Vagina (tissue), 2 donors: ENCODE measurements at regions not wholly inside any gene's neighbourhood (a gene's known extent, or its start where the extent isn't known, plus 50 kb on each side); places are given as distances from the start of the nearest gene placed in this dataset.

Experiments
- DNase-seq, 2 donors: peaks; one replicate each; pipeline ENCODE4 v3.0.0-alpha.2; 2017; ENCODE audit errors: extremely low spot score in 2 of 2
- H3K27ac ChIP-seq: fragments of 200-600 bp; sonication (generic); one replicate; pipeline ENCODE4 v1.5.1; 2019
- H3K27me3 ChIP-seq: fragments of 200-600 bp; sonication (generic); one replicate; pipeline ENCODE4 v1.5.1; 2019
- H3K36me3 ChIP-seq, 2 donors: fragments of 200-600 bp; sonication (generic); one replicate each; pipeline ENCODE4 v1.5.1; 2017 to 2019
- H3K4me1 ChIP-seq: fragments of 200-600 bp; sonication (generic); one replicate; pipeline ENCODE4 v1.5.1; 2019
- H3K4me3 ChIP-seq, 2 donors: fragments of 200-600 bp; sonication (generic); 1 replicate in 1 of 2; 2 replicates in 1 of 2; pipeline ENCODE4 v1.5.1; 2016 to 2019
- H3K9me3 ChIP-seq: fragments of 200-600 bp; sonication (generic); one replicate; pipeline ENCODE4 v1.5.1; 2019
- POLR2A ChIP-seq, 2 donors: fragments of 450-650 bp; IDR thresholded peaks; one replicate each; pipeline ENCODE4 v1.6.1; 2017; ENCODE audit warnings: antibody characterized with exemption in 2 of 2, mild to moderate bottlenecking in 2 of 2, moderate library complexity in 2 of 2
- POLR2AphosphoS5 ChIP-seq, 2 donors: sonication (generic); formaldehyde crosslinking; IDR thresholded peaks; one replicate each; pipeline ENCODE4 v1.9.0; 2017; ENCODE audit warnings: antibody characterized with exemption in 2 of 2, mild to moderate bottlenecking in 2 of 2, low read depth in 1 of 2; ENCODE audit not compliant: insufficient read depth in 1 of 2
- intact Hi-C: fragments of 100-400 bp; cut with DNase I; formaldehyde crosslinking; loops from one replicate; pipeline ENCODE4 v1.15.1; 2023
- TF ChIP-seq, protein P1 (sequence below), 3 experiments: fragments of 450-650 bp in 2 of 3; fragments of 200-600 bp in 1 of 3; sonication (generic) in 1 of 3; IDR thresholded peaks; one replicate each; pipeline ENCODE4 v1.5.1; 2017 to 2019; ENCODE audit warnings: antibody characterized with exemption in 3 of 3, mild to moderate bottlenecking in 2 of 3, moderate library complexity in 2 of 3

DNA sequence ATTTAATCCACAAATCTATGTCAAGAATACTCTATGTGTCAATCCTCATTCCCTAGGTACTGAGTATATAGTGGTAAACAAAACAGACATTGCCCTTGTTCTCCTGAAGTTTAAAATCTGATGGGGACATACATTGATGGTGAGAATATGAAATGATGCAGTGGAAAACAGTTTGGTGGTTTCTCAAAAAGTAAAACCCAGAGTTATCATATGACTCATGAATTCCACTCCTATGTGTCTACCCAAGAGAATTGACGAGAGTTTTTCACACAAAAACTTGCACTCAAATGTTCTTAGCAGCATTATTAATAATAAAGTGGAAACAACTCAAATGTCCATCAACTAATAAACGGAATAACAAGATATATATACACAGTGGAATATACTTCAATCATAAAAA lies 586.7 kb downstream of the CCDC85A start:
- intact Hi-C loops = no loop called here
- no peaks in the 10 kb centered on the region for H3K4me1 ChIP-seq
- H3K9me3 ChIP-seq = no peaks in the 10 kb centered on the region
- DNase-seq = no peak
- H3K27me3 ChIP-seq = no peaks in the 10 kb centered on the region
- H3K36me3 ChIP-seq = no peaks in the 10 kb centered on the region
- no peak overlapping the region for H3K4me3 ChIP-seq
- TF ChIP-seq POLR2AphosphoS5 (IDR thresholded peaks at IDR 0.05; ENCODE audit: insufficient read depth in 1 of 2, low read depth in 1 of 2) = no peak
- no peak for TF ChIP-seq POLR2A (IDR thresholded peaks at IDR 0.05)
- TF ChIP-seq, protein P1, sequence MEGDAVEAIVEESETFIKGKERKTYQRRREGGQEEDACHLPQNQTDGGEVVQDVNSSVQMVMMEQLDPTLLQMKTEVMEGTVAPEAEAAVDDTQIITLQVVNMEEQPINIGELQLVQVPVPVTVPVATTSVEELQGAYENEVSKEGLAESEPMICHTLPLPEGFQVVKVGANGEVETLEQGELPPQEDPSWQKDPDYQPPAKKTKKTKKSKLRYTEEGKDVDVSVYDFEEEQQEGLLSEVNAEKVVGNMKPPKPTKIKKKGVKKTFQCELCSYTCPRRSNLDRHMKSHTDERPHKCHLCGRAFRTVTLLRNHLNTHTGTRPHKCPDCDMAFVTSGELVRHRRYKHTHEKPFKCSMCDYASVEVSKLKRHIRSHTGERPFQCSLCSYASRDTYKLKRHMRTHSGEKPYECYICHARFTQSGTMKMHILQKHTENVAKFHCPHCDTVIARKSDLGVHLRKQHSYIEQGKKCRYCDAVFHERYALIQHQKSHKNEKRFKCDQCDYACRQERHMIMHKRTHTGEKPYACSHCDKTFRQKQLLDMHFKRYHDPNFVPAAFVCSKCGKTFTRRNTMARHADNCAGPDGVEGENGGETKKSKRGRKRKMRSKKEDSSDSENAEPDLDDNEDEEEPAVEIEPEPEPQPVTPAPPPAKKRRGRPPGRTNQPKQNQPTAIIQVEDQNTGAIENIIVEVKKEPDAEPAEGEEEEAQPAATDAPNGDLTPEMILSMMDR (IDR thresholded peaks at IDR 0.05) = no peak
- H3K27ac ChIP-seq = no peak overlapping the region

DNA sequence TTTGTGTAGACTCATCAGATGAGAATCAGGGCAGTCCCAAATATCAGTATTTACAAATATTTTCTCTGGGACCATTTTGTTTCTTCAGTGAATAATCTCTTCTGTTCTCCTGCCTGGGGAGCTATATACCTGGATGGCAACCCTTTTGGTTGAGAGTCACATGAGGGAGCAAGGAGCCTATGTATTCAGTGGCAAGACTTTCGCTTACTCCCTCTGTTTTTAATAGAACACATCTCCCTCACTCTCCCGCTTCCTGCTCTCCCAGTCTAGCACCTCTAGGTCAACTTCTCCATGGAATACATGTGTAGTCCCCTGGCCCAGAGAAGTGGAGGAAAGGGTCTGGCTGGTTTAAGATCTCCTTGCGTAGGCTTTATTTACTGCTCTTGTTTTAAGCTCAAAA lies 600.3 kb downstream of the CCDC85A start:
- DNase-seq = no peak
- Histone ChIP-seq H3K36me3 (no peaks in the 10 kb centered on the region), H3K27ac (no peak overlapping the region), H3K4me3 (no peak overlapping the region), H3K9me3 (no peaks in the 10 kb centered on the region), H3K27me3 (no peaks in the 10 kb centered on the region), H3K4me1 (no peaks in the 10 kb centered on the region)
- intact Hi-C loops = no loop called here
- no peak for TF ChIP-seq POLR2A (IDR thresholded peaks at IDR 0.05)
- TF ChIP-seq, protein P1 (IDR thresholded peaks at IDR 0.05) = no peak
- no peak for TF ChIP-seq POLR2AphosphoS5 (IDR thresholded peaks at IDR 0.05; ENCODE audit: insufficient read depth in 1 of 2, low read depth in 1 of 2)

DNA sequence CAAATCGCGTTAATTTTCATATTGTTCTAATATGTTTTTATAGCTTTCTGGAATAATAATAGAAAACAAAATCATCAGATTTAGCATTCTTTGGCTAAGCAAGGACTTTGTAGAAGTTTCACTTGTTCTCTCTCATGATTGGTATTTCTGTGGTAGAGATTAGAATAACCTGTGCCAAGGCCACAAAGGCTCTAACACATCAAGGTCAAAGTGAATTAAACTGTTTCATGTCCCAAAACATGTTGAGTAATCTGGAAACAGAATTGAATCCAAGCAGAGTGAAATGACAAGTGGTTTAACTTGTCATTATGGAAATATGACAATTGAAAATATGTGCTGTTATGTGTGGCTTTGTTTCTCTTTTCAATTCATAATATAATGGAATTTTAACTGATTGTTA lies 617.4 kb downstream of the CCDC85A start:
- Histone ChIP-seq H3K27ac (no peak overlapping the region), H3K36me3 (no peaks in the 10 kb centered on the region), H3K27me3 (no peaks in the 10 kb centered on the region), H3K4me1 (no peaks in the 10 kb centered on the region), H3K9me3 (no peaks in the 10 kb centered on the region), H3K4me3 (no peak overlapping the region)
- TF ChIP-seq POLR2A (IDR thresholded peaks at IDR 0.05) (no peak), POLR2AphosphoS5 (IDR thresholded peaks at IDR 0.05; ENCODE audit: insufficient read depth in 1 of 2, low read depth in 1 of 2) (no peak)
- TF ChIP-seq, protein P1 (IDR thresholded peaks at IDR 0.05) = no peak
- intact Hi-C loops = no loop called here
- no peak for DNase-seq

DNA sequence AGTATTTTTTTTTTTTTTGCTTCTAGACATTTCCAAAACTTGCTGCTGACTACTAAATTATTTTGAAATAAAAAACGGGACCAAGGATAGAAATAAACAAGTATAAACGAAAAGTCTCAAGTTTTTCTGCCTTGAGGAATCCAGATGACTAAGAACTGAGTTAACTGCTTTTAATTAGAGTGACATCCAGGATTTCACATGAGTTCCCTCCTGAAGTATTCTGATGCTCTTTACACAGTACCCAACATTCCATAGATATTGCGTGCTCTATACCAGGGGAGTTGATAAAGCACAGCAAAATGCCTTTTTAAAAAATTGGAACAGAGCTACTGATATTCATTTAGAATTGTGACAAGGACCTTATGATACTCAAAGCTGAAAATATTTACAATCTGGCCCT lies 618.0 kb downstream of the CCDC85A start:
- intact Hi-C loops = no loop called here
- Histone ChIP-seq H3K4me3 (no peak overlapping the region), H3K27ac (no peak overlapping the region), H3K4me1 (no peaks in the 10 kb centered on the region), H3K9me3 (no peaks in the 10 kb centered on the region), H3K36me3 (no peaks in the 10 kb centered on the region), H3K27me3 (no peaks in the 10 kb centered on the region)
- TF ChIP-seq POLR2AphosphoS5 (IDR thresholded peaks at IDR 0.05; ENCODE audit: insufficient read depth in 1 of 2, low read depth in 1 of 2) (no peak), POLR2A (IDR thresholded peaks at IDR 0.05) (no peak)
- TF ChIP-seq, protein P1 (IDR thresholded peaks at IDR 0.05) = no peak
- no peak for DNase-seq

DNA sequence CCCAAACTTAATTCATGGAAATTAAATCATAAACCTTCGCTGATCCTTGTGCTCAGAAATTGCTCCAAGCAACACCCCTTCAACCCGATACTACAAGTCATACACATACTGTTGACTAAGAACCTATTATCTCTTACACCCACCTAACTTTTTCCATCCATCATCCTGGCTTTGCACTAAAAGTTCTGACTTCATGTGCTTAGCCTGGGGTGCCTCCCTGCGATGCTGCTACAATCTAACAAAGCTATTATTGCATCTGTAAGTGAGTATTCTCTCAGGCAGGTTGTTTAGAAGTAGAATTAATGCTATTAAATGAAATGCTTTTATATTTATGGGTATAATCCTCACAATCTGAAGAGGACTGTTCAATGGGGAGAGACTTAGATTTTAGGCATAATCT lies 619.8 kb downstream of the CCDC85A start:
- Histone ChIP-seq H3K4me1 (no peaks in the 10 kb centered on the region), H3K27me3 (no peaks in the 10 kb centered on the region), H3K4me3 (no peak overlapping the region), H3K36me3 (no peaks in the 10 kb centered on the region), H3K27ac (no peak overlapping the region), H3K9me3 (no peaks in the 10 kb centered on the region)
- DNase-seq = no peak
- intact Hi-C loops = no loop called here
- no peak for TF ChIP-seq POLR2AphosphoS5 (IDR thresholded peaks at IDR 0.05; ENCODE audit: insufficient read depth in 1 of 2, low read depth in 1 of 2)
- TF ChIP-seq, protein P1 (IDR thresholded peaks at IDR 0.05) = no peak
- TF ChIP-seq POLR2A (IDR thresholded peaks at IDR 0.05) = no peak
